ENCODE measurements at regions not wholly inside any gene's neighbourhood (a gene's known extent, or its start where the extent isn't known, plus 50 kb on each side); places are given as distances from the start of the nearest gene placed in this dataset.

DNA sequence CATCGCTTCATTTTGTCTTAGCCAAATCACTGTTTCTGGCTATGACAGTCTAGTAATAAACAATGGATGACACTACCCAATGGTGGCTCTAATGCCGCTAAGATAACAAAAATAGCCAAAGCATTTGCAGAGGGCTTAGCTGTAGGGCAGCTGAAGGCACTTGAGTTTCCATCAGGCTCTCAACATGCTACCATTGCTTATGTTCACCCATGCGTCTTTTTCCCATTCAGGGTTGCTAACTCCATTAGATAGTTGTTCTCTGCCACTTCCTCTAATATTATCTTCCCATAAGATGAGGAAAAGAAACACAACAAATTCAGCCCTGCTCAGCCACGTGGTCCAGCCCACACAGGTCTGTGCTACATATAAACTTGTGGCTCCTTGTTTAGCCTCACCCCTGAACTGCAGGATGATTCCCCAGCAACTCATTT is 159.6 kb downstream of the TOMM20 start:
- H3K36me3 ChIP-seq = no peaks in the 10 kb centered on the region
- no peak overlapping the region for H3K4me3 ChIP-seq
- H3K27me3 ChIP-seq = no peaks in the 10 kb centered on the region
- no peak for TF ChIP-seq POLR2AphosphoS5 (IDR thresholded peaks at IDR 0.05)
- TF ChIP-seq, protein P1, sequence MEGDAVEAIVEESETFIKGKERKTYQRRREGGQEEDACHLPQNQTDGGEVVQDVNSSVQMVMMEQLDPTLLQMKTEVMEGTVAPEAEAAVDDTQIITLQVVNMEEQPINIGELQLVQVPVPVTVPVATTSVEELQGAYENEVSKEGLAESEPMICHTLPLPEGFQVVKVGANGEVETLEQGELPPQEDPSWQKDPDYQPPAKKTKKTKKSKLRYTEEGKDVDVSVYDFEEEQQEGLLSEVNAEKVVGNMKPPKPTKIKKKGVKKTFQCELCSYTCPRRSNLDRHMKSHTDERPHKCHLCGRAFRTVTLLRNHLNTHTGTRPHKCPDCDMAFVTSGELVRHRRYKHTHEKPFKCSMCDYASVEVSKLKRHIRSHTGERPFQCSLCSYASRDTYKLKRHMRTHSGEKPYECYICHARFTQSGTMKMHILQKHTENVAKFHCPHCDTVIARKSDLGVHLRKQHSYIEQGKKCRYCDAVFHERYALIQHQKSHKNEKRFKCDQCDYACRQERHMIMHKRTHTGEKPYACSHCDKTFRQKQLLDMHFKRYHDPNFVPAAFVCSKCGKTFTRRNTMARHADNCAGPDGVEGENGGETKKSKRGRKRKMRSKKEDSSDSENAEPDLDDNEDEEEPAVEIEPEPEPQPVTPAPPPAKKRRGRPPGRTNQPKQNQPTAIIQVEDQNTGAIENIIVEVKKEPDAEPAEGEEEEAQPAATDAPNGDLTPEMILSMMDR (IDR thresholded peaks at IDR 0.05) = no peak
- no peak for DNase-seq (ENCODE audit: low spot score in 2 of 2)
- peak overlapping the region; percentile 88 to 89 for H3K27ac ChIP-seq
- H3K4me1 ChIP-seq = peaks cover 11 to 19% of the 10 kb centered on the region in 2 donors
- no peaks in the 10 kb centered on the region for H3K9me3 ChIP-seq
- intact Hi-C loops (cut with DNase I; ENCODE audit: low total_unique reads) = no loop called here

DNA sequence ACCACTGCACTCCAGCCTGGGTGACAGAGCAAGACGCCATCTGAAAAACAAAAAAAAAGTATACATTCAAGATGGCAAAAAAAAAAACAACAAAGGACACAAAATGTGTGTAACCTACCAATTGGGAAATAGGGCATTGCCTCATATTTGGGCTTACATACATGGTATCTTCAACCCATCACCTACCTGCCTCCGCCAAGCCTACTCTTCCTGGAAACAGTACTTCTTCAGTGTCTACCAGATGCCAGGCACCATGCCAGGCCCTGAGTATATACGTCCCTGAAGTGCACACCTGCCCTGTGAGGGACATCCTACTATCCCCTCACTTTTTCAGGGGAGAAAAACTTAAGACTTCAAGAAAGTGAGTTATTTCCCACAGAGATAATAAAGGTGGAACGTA is 160.2 kb downstream of the TOMM20 start:
- TF ChIP-seq POLR2A (IDR thresholded peaks at IDR 0.05) = no peak
- TF ChIP-seq, protein P1 (IDR thresholded peaks at IDR 0.05) = no peak
- TF ChIP-seq POLR2AphosphoS5 (IDR thresholded peaks at IDR 0.05) = no peak
- DNase-seq (ENCODE audit: low spot score in 2 of 2) = no peak
- Histone ChIP-seq H3K9me3 (no peaks in the 10 kb centered on the region), H3K36me3 (no peaks in the 10 kb centered on the region), H3K27me3 (no peaks in the 10 kb centered on the region), H3K4me1 (peaks cover 11 to 25% of the 10 kb centered on the region in 2 donors), H3K27ac (peak overlapping the region; percentile 88 to 89), H3K4me3 (no peak overlapping the region)
- intact Hi-C loops (cut with DNase I; ENCODE audit: low total_unique reads) = no loop called here

DNA sequence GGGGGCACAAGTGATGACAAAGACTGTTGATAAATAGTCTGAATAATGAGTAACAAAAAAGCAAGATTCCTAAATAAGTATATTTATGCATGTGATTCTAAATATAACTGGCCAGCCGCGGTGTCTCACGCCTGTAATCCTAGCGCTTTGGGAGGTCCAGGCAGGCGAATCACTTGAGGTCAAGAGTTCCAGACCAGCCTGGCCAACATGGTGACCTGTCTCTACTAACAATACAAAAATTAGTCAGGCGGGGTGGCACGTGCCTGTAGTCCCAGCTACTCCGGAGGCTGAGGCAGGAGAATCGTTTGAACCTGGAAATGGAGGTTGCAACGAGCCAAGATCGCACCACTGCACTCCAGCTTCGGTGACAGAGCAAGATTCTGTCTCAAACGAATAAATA is 161.5 kb downstream of the TOMM20 start:
- no peak for DNase-seq (ENCODE audit: low spot score in 2 of 2)
- Histone ChIP-seq H3K27me3 (no peaks in the 10 kb centered on the region), H3K9me3 (no peaks in the 10 kb centered on the region), H3K36me3 (no peaks in the 10 kb centered on the region), H3K4me1 (peaks cover 17 to 35% of the 10 kb centered on the region in 2 donors), H3K4me3 (no peak overlapping the region), H3K27ac (no peak overlapping the region)
- no peak for TF ChIP-seq POLR2AphosphoS5 (IDR thresholded peaks at IDR 0.05)
- no peak for TF ChIP-seq POLR2A (IDR thresholded peaks at IDR 0.05)
- TF ChIP-seq, protein P1 (IDR thresholded peaks at IDR 0.05) = no peak
- intact Hi-C loops (cut with DNase I; ENCODE audit: low total_unique reads) = no loop called here

DNA sequence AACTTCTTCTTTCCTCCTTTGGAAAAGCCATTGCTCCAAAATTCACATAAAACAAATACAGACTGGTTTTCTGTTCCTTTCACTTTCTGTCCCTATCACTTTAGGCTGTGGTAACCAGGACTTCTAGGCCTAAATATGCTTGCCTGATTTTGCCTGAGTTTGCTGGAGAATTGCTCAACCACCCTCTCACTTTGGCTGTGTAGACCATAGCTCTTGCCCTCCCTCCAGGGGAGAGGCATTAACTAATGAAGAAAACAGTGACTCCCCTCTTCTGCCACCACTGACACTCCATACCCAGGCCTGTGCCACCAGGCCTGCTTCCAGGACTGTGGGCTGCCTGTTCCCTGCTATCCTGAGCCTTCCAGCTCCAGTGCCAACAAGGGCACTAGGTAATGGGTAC is 163.5 kb downstream of the TOMM20 start:
- Histone ChIP-seq H3K4me3 (no peak overlapping the region), H3K4me1 (peaks cover 24 to 36% of the 10 kb centered on the region in 2 donors), H3K9me3 (no peaks in the 10 kb centered on the region), H3K36me3 (no peaks in the 10 kb centered on the region), H3K27ac (peak overlapping the region; percentile 87 to 91), H3K27me3 (no peaks in the 10 kb centered on the region)
- intact Hi-C loops (cut with DNase I; ENCODE audit: low total_unique reads) = no loop called here
- no peak for TF ChIP-seq POLR2A (IDR thresholded peaks at IDR 0.05)
- DNase-seq (ENCODE audit: low spot score in 2 of 2) = no peak

DNA sequence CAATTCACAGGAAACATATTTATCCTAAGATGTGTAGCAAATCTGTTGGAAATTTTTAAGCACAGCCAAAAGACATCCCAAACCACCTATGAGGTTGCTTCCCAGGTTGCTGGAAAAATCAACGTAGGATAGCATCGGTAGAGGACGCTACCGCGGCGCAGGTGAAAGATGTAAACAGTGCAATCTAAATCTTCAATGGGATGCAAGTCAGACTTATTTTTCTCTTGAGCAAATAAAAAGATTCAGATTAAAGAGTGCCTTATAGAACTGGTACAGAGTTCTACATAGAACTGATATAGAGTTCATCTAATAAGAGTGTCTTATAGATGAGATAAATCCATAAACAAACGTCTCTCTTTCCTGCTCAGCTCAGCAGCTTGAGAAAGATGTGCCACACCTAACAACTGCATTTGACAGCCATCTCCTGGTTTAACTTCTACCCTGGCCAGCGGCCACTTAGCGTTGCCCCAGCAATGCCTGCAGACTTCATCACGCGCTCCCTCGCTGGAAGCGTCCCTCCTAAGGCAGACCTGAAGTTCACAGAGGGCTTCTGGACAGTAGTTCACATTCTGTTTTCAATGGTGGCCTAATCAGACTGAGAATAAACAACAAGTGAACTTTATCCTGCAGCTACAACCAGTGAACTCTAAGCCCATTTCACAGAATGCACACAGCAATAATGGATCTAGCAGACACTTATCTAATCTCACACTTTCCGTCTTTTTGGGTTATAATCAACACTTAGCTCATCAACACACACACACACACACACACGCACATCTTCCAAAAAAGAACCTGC is 164.5 kb downstream of the TOMM20 start:
- H3K27me3 ChIP-seq = no peaks in the 10 kb centered on the region
- H3K36me3 ChIP-seq = no peaks in the 10 kb centered on the region
- peak overlapping the region in 1 of 3 donors; percentile 13 for H3K4me3 ChIP-seq
- TF ChIP-seq, protein P1 (IDR thresholded peaks at IDR 0.05) = no peak
- no peak for TF ChIP-seq POLR2AphosphoS5 (IDR thresholded peaks at IDR 0.05)
- TF ChIP-seq POLR2A (IDR thresholded peaks at IDR 0.05) = no peak
- intact Hi-C loops (cut with DNase I; ENCODE audit: low total_unique reads) = no loop called here
- H3K27ac ChIP-seq = peak overlapping the region; percentile 87 to 91
- H3K9me3 ChIP-seq = no peaks in the 10 kb centered on the region
- H3K4me1 ChIP-seq = peaks cover 22 to 28% of the 10 kb centered on the region in 2 donors
- no peak for DNase-seq (ENCODE audit: low spot score in 2 of 2)

Measured in breast epithelium (tissue), 4 donors.